ENCODE measurements at regions not wholly inside any gene's neighbourhood (a gene's known extent, or its start where the extent isn't known, plus 50 kb on each side); places are given as distances from the start of the nearest gene placed in this dataset.

DNA sequence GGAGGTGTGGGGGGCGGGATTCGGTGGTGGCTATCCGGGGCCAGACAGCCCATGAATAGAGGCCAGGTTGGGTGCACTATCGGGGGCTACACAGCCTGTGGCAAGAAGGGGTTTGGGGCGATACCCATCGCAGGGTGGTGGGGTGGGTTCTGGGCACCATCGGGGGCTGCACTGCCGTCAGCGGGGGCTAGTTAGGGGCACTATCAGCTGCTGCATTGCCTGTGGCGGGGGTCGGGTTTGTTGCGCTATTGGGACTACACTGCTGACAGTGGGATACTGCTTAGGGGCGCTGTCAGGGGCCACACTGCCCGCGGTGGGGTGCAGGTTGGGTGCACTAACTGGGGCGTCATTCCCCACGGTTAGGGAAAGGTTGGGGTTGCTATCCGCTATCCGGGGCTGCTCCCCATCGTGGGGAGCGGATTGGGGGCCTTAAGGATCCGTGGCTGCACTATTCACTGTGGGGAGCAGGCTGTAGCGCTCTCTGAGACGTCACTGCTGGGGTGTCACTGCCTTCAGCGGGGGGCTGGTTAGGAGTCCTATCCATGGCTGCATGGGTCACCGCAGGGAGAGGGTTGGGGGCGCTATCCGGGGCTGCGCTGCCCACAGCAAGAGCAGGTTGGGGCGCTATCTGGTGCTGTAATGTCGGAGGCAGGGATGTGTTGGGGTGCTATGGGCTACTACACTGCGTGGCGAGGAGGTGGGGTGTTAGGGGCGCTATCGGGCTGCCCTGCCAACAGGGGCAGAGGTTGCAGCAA lies 76.5 kb upstream of the SLC35G4 start:
- DNase-seq = no peak
- H3K4me1 Mint-ChIP-seq = no peaks in the 10 kb centered on the region
- Histone ChIP-seq H3K4me1 (ENCODE audit: control insufficient read depth, insufficient read depth, low read length, poor library complexity, severe bottlenecking) (no peaks in the 10 kb centered on the region), H3K9me3 (ENCODE audit: control insufficient read depth in 2 of 2, low read length in 2 of 2) (no peaks in the 10 kb centered on the region), H3K4me3 (ENCODE audit: low read depth, low read length) (no peak overlapping the region), H3K27me3 (ENCODE audit: control insufficient read depth, insufficient read depth, low read length) (no peaks in the 10 kb centered on the region), H3K27ac (ENCODE audit: insufficient read depth, low read length, poor library complexity, severe bottlenecking) (no peak overlapping the region), H3K36me3 (ENCODE audit: control insufficient read depth, insufficient read depth, low read length) (no peaks in the 10 kb centered on the region)
- ATAC-seq (ENCODE audit: low read depth in 2 of 2) = no peak
- no peaks in the 10 kb centered on the region for H3K27me3 Mint-ChIP-seq
- no peak overlapping the region for H3K4me3 Mint-ChIP-seq
- no peaks in the 10 kb centered on the region for H3K36me3 Mint-ChIP-seq
- no peaks in the 10 kb centered on the region for H3K9me3 Mint-ChIP-seq
- no peak overlapping the region for H3K27ac Mint-ChIP-seq

DNA sequence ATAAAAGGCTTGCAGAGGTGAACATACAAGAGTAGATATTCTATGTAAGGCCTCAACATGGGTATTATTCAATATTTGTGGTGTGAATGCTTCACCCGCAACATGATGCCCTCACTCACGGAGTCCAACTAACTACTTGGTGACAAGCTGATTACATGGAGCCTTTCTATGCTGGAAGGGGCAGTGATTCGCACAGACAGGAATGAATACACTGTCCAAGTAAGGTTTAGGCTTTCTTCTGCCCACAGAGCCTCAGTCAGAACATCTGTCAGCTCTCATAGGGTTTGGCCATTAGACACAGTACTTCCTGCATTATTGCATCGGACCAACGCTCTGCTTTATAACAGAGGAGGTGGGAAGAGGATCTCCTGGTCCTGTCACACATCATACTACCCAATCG lies 80.3 kb upstream of the SLC35G4 start:
- no peak overlapping the region for H3K4me3 Mint-ChIP-seq
- no peaks in the 10 kb centered on the region for H3K9me3 Mint-ChIP-seq
- H3K27ac ChIP-seq (ENCODE audit: insufficient read depth, low read length, poor library complexity, severe bottlenecking) = no peak overlapping the region
- H3K27ac Mint-ChIP-seq = no peak overlapping the region
- H3K36me3 Mint-ChIP-seq = no peaks in the 10 kb centered on the region
- DNase-seq (no peak), ATAC-seq (ENCODE audit: low read depth in 2 of 2) (no peak)
- H3K27me3 ChIP-seq (ENCODE audit: control insufficient read depth, insufficient read depth, low read length) = no peaks in the 10 kb centered on the region
- H3K4me3 ChIP-seq (ENCODE audit: low read depth, low read length) = no peak overlapping the region
- no peaks in the 10 kb centered on the region for H3K27me3 Mint-ChIP-seq
- H3K4me1 ChIP-seq (ENCODE audit: control insufficient read depth, insufficient read depth, low read length, poor library complexity, severe bottlenecking) = no peaks in the 10 kb centered on the region
- H3K9me3 ChIP-seq (ENCODE audit: control insufficient read depth in 2 of 2, low read length in 2 of 2) = no peaks in the 10 kb centered on the region
- no peaks in the 10 kb centered on the region for H3K4me1 Mint-ChIP-seq
- no peaks in the 10 kb centered on the region for H3K36me3 ChIP-seq (ENCODE audit: control insufficient read depth, insufficient read depth, low read length)

DNA sequence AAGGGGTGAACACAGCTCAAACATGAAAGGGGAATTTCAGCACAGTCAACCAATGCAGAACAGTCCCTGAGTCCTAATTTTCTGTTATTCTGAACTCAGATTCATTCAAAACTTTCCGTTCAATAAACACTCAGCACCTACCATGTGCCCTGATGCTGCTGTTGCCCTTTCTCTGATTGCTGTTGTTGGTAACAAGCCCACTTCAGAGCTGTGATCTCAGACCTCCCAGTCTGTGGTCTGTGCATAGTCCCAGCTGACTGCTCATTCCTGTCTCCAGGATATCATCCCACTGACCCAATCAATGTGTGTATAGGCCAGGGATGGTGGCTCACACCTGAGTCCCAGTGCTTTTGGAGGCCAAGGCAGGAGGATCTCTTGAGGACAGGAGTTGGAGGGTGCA lies 82.7 kb upstream of the SLC35G4 start:
- Mint-ChIP-seq H3K4me3 (no peak overlapping the region), H3K36me3 (no peaks in the 10 kb centered on the region), H3K27me3 (peaks cover 5% of the 10 kb centered on the region), H3K4me1 (no peaks in the 10 kb centered on the region), H3K27ac (no peak overlapping the region), H3K9me3 (no peaks in the 10 kb centered on the region)
- H3K36me3 ChIP-seq (ENCODE audit: control insufficient read depth, insufficient read depth, low read length) = no peaks in the 10 kb centered on the region
- H3K4me3 ChIP-seq (ENCODE audit: low read depth, low read length) = no peak overlapping the region
- H3K27ac ChIP-seq (ENCODE audit: insufficient read depth, low read length, poor library complexity, severe bottlenecking) = no peak overlapping the region
- H3K9me3 ChIP-seq (ENCODE audit: control insufficient read depth in 2 of 2, low read length in 2 of 2) = no peaks in the 10 kb centered on the region
- ATAC-seq (ENCODE audit: low read depth in 2 of 2) = no peak
- H3K27me3 ChIP-seq (ENCODE audit: control insufficient read depth, insufficient read depth, low read length) = no peaks in the 10 kb centered on the region
- H3K4me1 ChIP-seq (ENCODE audit: control insufficient read depth, insufficient read depth, low read length, poor library complexity, severe bottlenecking) = no peaks in the 10 kb centered on the region
- no peak for DNase-seq

DNA sequence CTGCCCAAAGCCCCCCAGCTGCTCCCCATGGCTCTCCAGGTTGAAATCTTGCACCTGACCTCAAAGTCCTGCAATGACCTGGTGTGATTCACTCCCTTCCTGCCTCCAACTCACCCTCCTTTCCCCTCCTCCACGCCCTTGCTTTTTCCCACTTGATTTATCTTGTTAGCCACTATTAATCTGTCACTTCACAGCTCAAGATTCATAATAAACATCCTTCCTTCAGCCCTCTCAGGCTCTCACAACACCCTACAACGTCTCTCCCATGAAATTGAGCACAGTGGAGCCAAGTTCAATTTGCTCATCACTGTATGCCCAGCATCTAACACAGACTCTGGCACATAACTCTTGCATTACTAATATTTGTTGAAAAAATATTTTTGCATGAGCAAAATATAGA lies 85.6 kb upstream of the SLC35G4 start:
- Mint-ChIP-seq H3K27me3 (peaks cover 5% of the 10 kb centered on the region), H3K4me1 (no peaks in the 10 kb centered on the region), H3K27ac (no peak overlapping the region), H3K4me3 (no peak overlapping the region), H3K9me3 (no peaks in the 10 kb centered on the region), H3K36me3 (no peaks in the 10 kb centered on the region)
- DNase-seq = no peak
- Histone ChIP-seq H3K27ac (ENCODE audit: insufficient read depth, low read length, poor library complexity, severe bottlenecking) (no peak overlapping the region), H3K9me3 (ENCODE audit: control insufficient read depth in 2 of 2, low read length in 2 of 2) (no peaks in the 10 kb centered on the region), H3K4me1 (ENCODE audit: control insufficient read depth, insufficient read depth, low read length, poor library complexity, severe bottlenecking) (no peaks in the 10 kb centered on the region), H3K4me3 (ENCODE audit: low read depth, low read length) (no peak overlapping the region), H3K36me3 (ENCODE audit: control insufficient read depth, insufficient read depth, low read length) (no peaks in the 10 kb centered on the region), H3K27me3 (ENCODE audit: control insufficient read depth, insufficient read depth, low read length) (no peaks in the 10 kb centered on the region)
- ATAC-seq (ENCODE audit: low read depth in 2 of 2) = no peak

DNA sequence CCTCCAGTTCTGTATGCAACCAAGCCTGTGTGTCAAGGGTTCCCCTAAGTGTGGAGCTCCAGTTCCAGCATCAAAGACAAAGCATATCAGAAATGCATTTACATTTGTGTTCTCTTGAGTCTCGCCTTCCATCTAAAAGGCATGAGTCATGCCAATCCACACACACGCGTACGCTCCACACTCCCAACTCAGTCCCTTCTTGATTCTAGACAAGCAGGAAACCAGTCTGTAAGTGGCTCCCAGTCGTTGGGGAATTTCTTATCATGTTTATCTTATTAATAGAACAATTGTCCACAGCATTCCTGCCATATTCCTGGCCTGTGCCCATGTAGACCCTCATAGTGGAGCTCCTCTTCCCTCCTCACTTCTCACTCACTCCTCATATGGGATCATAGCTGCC lies 86.4 kb upstream of the SLC35G4 start:
- no peaks in the 10 kb centered on the region for H3K4me1 Mint-ChIP-seq
- H3K27me3 Mint-ChIP-seq = peaks cover 5% of the 10 kb centered on the region
- no peaks in the 10 kb centered on the region for H3K9me3 ChIP-seq (ENCODE audit: control insufficient read depth in 2 of 2, low read length in 2 of 2)
- no peaks in the 10 kb centered on the region for H3K27me3 ChIP-seq (ENCODE audit: control insufficient read depth, insufficient read depth, low read length)
- ATAC-seq (ENCODE audit: low read depth in 2 of 2) (no peak), DNase-seq (no peak)
- H3K27ac Mint-ChIP-seq = no peak overlapping the region
- no peak overlapping the region for H3K27ac ChIP-seq (ENCODE audit: insufficient read depth, low read length, poor library complexity, severe bottlenecking)
- H3K9me3 Mint-ChIP-seq = no peaks in the 10 kb centered on the region
- no peaks in the 10 kb centered on the region for H3K4me1 ChIP-seq (ENCODE audit: control insufficient read depth, insufficient read depth, low read length, poor library complexity, severe bottlenecking)
- H3K36me3 ChIP-seq (ENCODE audit: control insufficient read depth, insufficient read depth, low read length) = no peaks in the 10 kb centered on the region
- H3K36me3 Mint-ChIP-seq = no peaks in the 10 kb centered on the region
- no peak overlapping the region for H3K4me3 ChIP-seq (ENCODE audit: low read depth, low read length)
- no peak overlapping the region for H3K4me3 Mint-ChIP-seq

DNA sequence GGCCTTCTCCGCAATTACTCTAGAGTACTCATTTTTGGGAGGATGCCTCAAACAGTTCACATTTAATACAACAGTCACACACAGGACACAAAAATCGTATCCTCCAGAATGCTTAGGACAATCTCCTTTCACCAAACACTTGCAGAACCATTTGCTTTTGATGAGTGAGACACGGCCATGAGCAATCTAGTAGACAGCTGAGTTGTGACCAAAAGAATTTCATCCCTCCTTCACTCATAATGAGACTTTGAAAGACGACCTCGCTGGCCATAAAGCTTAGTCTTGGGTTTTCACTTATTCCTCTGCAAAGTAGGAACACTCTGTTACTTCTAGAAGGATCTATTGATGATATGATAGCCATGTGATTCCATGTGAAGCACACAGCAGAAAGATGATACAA lies 87.5 kb upstream of the SLC35G4 start:
- Mint-ChIP-seq H3K36me3 (no peaks in the 10 kb centered on the region), H3K27me3 (peaks cover 5% of the 10 kb centered on the region), H3K4me1 (no peaks in the 10 kb centered on the region), H3K27ac (no peak overlapping the region), H3K9me3 (no peaks in the 10 kb centered on the region), H3K4me3 (no peak overlapping the region)
- no peak for DNase-seq
- no peak for ATAC-seq (ENCODE audit: low read depth in 2 of 2)
- Histone ChIP-seq H3K36me3 (ENCODE audit: control insufficient read depth, insufficient read depth, low read length) (no peaks in the 10 kb centered on the region), H3K4me3 (ENCODE audit: low read depth, low read length) (no peak overlapping the region), H3K27me3 (ENCODE audit: control insufficient read depth, insufficient read depth, low read length) (no peaks in the 10 kb centered on the region), H3K4me1 (ENCODE audit: control insufficient read depth, insufficient read depth, low read length, poor library complexity, severe bottlenecking) (no peaks in the 10 kb centered on the region), H3K9me3 (ENCODE audit: control insufficient read depth in 2 of 2, low read length in 2 of 2) (no peaks in the 10 kb centered on the region), H3K27ac (ENCODE audit: insufficient read depth, low read length, poor library complexity, severe bottlenecking) (no peak overlapping the region)

DNA sequence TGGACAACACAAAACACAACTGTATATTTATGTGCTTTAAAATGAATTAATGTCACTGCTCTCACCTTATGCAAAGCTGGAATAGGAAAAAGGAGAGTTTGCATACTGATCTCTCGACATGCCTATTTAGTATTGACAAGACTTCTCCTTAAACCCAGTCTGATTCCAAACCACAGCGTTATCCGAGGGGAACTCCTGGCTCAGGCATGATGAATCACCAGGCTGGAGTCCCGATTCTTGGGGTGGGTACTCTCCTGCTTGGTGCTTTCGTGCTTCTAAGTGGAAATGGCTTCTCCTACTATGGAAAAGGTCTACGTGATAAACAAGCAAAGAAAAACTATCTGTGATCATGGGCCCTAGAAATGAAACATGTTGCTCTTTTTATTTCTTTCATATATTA lies 88.9 kb upstream of the SLC35G4 start:
- H3K27ac Mint-ChIP-seq = no peak overlapping the region
- H3K36me3 Mint-ChIP-seq = no peaks in the 10 kb centered on the region
- no peak overlapping the region for H3K4me3 ChIP-seq (ENCODE audit: low read depth, low read length)
- H3K4me3 Mint-ChIP-seq = no peak overlapping the region
- H3K9me3 Mint-ChIP-seq = no peaks in the 10 kb centered on the region
- no peaks in the 10 kb centered on the region for H3K4me1 ChIP-seq (ENCODE audit: control insufficient read depth, insufficient read depth, low read length, poor library complexity, severe bottlenecking)
- peaks cover 5% of the 10 kb centered on the region for H3K27me3 Mint-ChIP-seq
- no peaks in the 10 kb centered on the region for H3K36me3 ChIP-seq (ENCODE audit: control insufficient read depth, insufficient read depth, low read length)
- no peak overlapping the region for H3K27ac ChIP-seq (ENCODE audit: insufficient read depth, low read length, poor library complexity, severe bottlenecking)
- no peaks in the 10 kb centered on the region for H3K27me3 ChIP-seq (ENCODE audit: control insufficient read depth, insufficient read depth, low read length)
- no peak for ATAC-seq (ENCODE audit: low read depth in 2 of 2)
- DNase-seq = no peak
- H3K9me3 ChIP-seq (ENCODE audit: control insufficient read depth in 2 of 2, low read length in 2 of 2) = no peaks in the 10 kb centered on the region
- no peaks in the 10 kb centered on the region for H3K4me1 Mint-ChIP-seq

DNA sequence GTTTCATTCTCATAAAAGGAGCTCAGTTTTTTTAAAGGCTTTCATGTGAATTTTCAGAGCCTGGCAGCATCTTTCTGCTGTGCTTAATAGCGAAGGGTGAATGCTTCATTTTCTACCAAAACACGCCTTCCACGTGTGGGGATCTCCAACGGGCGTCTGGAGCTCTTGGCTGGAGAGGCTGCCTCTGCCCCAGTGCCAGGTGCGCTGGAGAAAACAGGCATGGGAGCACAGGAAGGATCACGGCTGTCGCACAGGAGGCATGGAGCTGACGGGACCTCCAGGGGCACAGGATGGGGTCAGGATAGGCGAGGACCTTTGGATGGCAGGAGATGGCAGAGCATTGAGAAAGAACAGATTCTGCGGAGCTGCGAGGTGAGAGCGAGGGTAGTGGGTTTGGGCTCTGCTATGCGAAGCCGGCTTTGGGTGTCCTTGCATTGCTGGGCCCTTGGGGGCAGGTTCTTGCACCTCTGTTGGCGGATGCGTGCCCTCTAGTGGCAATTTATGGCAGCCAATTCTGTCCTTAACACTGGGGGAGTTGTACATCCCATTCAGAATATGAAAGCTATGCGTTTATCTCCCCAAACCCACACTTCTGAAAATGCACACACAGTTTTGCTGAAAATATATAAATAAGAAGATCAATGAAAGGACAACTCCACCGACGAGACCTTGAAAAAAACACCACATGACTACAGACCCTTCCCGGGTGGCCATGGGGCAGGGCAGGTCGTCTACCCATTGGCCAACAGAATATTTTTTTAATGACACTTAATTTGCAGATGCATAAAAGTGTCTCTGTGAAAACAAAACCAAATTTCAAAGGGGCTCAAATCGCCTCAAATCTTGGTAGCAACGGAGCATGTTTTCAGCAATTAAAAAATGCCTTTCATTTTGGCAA lies 90.4 kb upstream of the SLC35G4 start:
- no peak overlapping the region for H3K27ac ChIP-seq (ENCODE audit: insufficient read depth, low read length, poor library complexity, severe bottlenecking)
- H3K4me3 ChIP-seq (ENCODE audit: low read depth, low read length) = no peak overlapping the region
- H3K36me3 Mint-ChIP-seq = no peaks in the 10 kb centered on the region
- ATAC-seq (ENCODE audit: low read depth in 2 of 2) = no peak
- no peak overlapping the region for H3K27ac Mint-ChIP-seq
- H3K4me3 Mint-ChIP-seq = no peak overlapping the region
- H3K27me3 Mint-ChIP-seq = peaks cover 4% of the 10 kb centered on the region
- no peaks in the 10 kb centered on the region for H3K9me3 ChIP-seq (ENCODE audit: control insufficient read depth in 2 of 2, low read length in 2 of 2)
- H3K4me1 Mint-ChIP-seq = no peaks in the 10 kb centered on the region
- peak in 1 of 3 donors; percentile 59 for DNase-seq
- no peaks in the 10 kb centered on the region for H3K36me3 ChIP-seq (ENCODE audit: control insufficient read depth, insufficient read depth, low read length)
- H3K27me3 ChIP-seq (ENCODE audit: control insufficient read depth, insufficient read depth, low read length) = no peaks in the 10 kb centered on the region
- no peaks in the 10 kb centered on the region for H3K4me1 ChIP-seq (ENCODE audit: control insufficient read depth, insufficient read depth, low read length, poor library complexity, severe bottlenecking)
- no peaks in the 10 kb centered on the region for H3K9me3 Mint-ChIP-seq
